LNCAP (cell line): ENCODE measurements at regions not wholly inside any gene's neighbourhood (a gene's known extent, or its start where the extent isn't known, plus 50 kb on each side); places are given as distances from the start of the nearest gene placed in this dataset.

Source experiments
- CTCF ChIP-seq: fragments of 450-650 bp; IDR thresholded peaks from 2 replicates; pipeline ENCODE4 v1.5.1; 2017; ENCODE audit warnings: mild to moderate bottlenecking

GRCh38 chr3:151979906-151980305 lies 106.5 kb downstream of the SUCNR1 start:
- no peak for TF ChIP-seq CTCF

DNA sequence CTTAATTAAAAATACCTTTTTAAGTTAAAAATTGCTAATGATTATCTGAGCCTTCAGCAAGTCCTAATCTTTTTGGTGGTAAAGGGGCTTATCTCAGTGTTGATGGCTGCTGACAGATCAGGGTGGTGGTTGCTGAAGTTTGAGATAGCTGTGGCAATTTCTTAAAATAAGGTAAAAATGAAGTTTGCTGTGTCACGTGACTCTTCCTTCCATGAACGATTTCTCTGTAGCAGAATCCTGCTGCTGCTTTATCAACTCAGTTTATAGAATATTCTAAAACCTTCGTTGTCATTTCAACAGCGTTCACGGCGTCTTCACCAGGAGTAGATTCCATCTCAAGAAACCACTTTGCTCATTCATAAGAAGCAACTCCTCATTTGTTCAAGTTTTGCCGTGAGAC lies 110.1 kb downstream of the SUCNR1 start:
- TF ChIP-seq CTCF, result no peak

DNA sequence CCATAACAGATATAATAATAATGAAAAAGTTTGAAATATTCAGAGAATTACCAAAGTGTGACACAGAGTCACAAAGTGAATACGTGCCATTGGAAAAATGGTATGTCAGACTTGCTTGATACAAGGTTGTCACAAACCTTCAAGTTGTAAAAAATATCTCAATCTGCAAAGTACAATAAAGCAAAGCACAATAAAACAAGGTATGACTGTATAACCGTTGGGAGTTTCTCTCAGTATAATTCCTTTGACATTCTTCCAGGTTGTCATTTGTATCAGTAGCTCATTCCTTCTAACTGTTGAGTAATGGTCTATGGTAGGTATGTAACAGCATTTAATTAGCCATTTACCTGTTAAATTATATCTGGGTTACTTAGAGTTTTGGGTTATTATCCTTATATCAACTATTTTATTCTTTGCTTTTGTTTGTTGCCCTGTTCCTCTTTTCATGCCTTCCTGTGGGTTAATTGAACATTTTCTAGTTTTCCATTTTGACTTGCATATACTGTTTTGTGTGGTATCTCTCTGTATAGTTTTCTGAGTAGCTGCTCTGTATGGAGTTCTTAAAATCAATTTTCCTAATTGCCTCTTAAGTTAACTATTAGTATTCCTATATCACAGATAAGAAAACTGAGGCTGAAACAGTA lies 112.5 kb downstream of the SUCNR1 start:
- TF ChIP-seq CTCF, result no peak

DNA sequence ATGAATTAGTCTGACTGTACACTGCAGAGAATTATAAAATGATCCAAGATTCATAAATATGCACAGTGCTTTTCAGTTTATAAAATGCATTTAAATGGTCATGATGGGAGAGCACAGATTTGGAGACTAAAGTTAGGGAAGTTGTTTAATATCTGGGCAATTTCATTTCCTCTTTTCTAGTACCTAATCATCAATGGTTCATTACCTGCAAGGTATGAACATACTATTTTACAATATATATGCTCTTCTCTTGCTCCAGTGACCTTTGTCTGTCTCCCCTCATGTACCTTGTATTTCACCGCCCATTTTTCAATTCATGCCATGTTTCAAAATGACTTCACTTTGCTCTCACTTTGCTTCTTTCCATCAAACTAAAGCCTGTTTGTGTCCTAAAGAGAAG lies 114.5 kb downstream of the SUCNR1 start:
- TF ChIP-seq CTCF, result no peak

- TF ChIP-seq CTCF, result no peak
Measured at GRCh38 chr3:151989621-151990020, 116.2 kb downstream of the SUCNR1 start.

DNA sequence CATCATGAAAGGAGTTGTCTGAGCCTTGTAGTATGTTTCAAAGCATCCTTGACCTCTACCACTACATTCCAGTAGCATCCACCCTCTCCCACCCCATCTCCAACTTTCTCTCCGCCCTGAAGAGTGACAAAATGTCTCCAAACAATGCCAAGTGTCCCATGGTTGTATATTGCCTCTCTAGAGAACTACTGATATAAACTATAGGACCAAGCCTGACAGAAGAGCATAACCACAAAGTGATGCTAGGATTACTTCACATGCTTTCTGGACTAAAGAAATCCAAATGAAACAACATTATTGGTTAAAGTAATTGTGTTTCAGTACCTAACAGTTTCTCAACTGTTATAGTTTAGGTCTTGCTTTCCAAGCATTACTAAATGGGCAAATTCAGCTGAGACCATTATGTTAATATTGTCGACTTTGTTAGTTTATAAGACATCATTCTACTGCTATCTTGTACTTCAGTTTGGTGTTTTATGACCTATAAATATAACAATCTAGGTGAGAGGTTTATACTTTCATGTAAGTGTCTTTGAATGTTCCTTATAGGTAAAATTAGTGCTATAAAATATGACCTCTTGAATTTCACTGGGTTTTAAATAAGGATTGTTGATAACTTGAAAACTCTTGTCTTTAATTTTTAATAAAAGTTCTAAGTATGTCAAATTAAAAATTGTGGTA lies 117.4 kb downstream of the SUCNR1 start:
- TF ChIP-seq CTCF, result no peak

DNA sequence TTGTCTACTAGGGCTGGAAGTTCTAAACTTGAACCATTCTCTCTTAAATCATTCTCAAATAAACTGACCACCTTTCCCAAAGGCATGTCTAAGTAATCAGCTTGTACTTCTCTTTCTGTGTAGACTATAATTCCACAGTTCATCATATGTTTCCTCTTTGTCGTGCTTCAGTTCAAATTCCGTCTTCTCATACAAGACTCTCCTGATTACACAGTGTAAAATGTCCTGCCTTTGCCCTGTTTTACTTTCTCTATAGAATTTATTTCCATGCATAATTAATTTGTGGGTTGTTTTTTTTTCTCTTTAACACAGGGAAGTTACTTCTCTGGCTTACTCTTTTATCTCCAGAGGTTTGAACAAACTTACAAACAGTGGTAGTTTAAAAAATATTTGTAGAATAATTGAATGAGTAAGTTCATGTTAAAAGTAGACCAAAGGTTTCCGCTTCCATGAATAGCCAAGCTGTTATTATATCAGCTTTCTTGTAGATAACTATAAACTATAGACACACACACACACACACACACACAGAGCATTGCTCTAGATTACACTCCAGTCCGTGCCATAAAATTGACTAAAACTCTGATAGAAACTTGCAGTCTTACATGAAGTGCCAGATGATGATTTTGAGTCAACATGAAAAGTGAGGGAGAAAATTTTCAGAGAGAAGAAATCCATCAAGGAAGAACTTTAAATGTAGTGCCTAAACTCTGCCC lies 119.0 kb downstream of the SUCNR1 start:
- no peak for TF ChIP-seq CTCF
